ENCODE measurements at regions not wholly inside any gene's neighbourhood (a gene's known extent, or its start where the extent isn't known, plus 50 kb on each side); places are given as distances from the start of the nearest gene placed in this dataset.

GRCh38 chr3:45333549-45333948 is 54.8 kb upstream of the LARS2 start:
- TF ChIP-seq CTCF (IDR thresholded peaks at IDR 0.05; ENCODE audit: insufficient read depth, low read depth, low read length) (no peak), EZH2 (IDR thresholded peaks at IDR 0.05; ENCODE audit: insufficient read depth, low read length) (no peak)

Data from astrocyte (in vitro differentiated cells and primary cell).